GM23248 (cell line): ENCODE measurements at regions not wholly inside any gene's neighbourhood (a gene's known extent, or its start where the extent isn't known, plus 50 kb on each side); places are given as distances from the start of the nearest gene placed in this dataset.

Experiments
- EZH2 ChIP-seq: fragments of 200-600 bp; sonication (generic); IDR thresholded peaks from 2 replicates; pipeline ENCODE4 v1.6.1; 2018; ENCODE audit warnings: antibody characterized with exemption, mild to moderate bottlenecking; ENCODE audit not compliant: insufficient read depth, poor library complexity, severe bottlenecking
- EZH2phosphoT487 ChIP-seq: fragments of 200-600 bp; sonication (generic); IDR thresholded peaks from 2 replicates; pipeline ENCODE4 v1.6.1; 2018; ENCODE audit warnings: antibody characterized with exemption, moderate library complexity, mild to moderate bottlenecking, low read depth; ENCODE audit not compliant: insufficient read depth

DNA sequence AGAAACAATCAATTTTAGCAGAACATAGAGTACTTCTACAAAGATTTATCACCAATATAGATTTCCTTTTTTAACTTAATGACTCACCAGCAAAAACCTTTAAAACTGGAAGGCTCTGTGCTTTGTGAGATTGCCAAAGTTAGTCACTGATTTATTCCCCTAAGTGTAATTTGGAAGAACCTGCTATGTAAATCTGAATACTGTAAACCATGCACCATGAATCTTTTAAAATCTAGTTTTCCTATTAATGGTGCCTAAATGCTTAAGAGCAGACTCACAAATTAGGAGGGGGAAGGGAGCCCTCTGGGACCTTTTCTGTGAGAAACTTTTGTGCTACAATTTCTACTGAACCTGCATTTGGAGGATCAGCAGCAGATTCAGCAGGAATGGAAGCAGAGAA, 57.8 kb upstream of the PNRC1 start:
- TF ChIP-seq EZH2phosphoT487 (no peak), EZH2 (no peak)
